Endodermal cell (in vitro differentiated cells): ENCODE measurements at regions not wholly inside any gene's neighbourhood (a gene's known extent, or its start where the extent isn't known, plus 50 kb on each side); places are given as distances from the start of the nearest gene placed in this dataset.
A peak's percentile ranks its signal among the peaks of the same experiment; 100 is the strongest.

Source experiments
- DNase-seq: peaks from one replicate; pipeline ENCODE4 v3.0.0-alpha.2; 2017
- H3K27ac ChIP-seq: 2 replicates; pipeline ENCODE4 v1.5.1; 2013; ENCODE audit warnings: mild to moderate bottlenecking, low read depth, low read length, moderate library complexity
- H3K27me3 ChIP-seq: 2 replicates; pipeline ENCODE4 v1.6.1; 2013; ENCODE audit warnings: mild to moderate bottlenecking, low read length, moderate library complexity; ENCODE audit not compliant: insufficient read depth, control insufficient read depth, poor library complexity, severe bottlenecking
- H3K36me3 ChIP-seq: 2 replicates; pipeline ENCODE4 v1.7.0; 2013; ENCODE audit warnings: mild to moderate bottlenecking, low read length, moderate library complexity; ENCODE audit not compliant: control insufficient read depth, insufficient read depth
- H3K4me1 ChIP-seq: one replicate; pipeline ENCODE4 v1.7.0; 2013; ENCODE audit warnings: low read length; ENCODE audit not compliant: control insufficient read depth, insufficient read depth
- H3K4me3 ChIP-seq: 2 replicates; pipeline ENCODE4 v1.5.1; 2013; ENCODE audit warnings: mild to moderate bottlenecking, low read length, moderate library complexity
- H3K9ac ChIP-seq: 2 replicates; pipeline ENCODE4 v1.6.1; 2013; ENCODE audit warnings: mild to moderate bottlenecking, low read length, moderate library complexity; ENCODE audit not compliant: poor library complexity, severe bottlenecking; ENCODE audit errors: extremely low read depth
- H3K9me3 ChIP-seq: 2 replicates; pipeline ENCODE4 v1.6.1; 2013; ENCODE audit warnings: mild to moderate bottlenecking, low read length, moderate library complexity; ENCODE audit not compliant: control insufficient read depth
- H3K27ac Mint-ChIP-seq: 2 replicates; pipeline ENCODE4 v1.8.0; 2020; ENCODE audit warnings: mixed read lengths
- H3K27me3 Mint-ChIP-seq: 2 replicates; pipeline ENCODE4 v1.8.0; 2021; ENCODE audit warnings: mild to moderate bottlenecking, mixed read lengths; ENCODE audit not compliant: insufficient read depth
- H3K36me3 Mint-ChIP-seq: 2 replicates; pipeline ENCODE4 v1.8.0; 2020; ENCODE audit warnings: low read depth, mixed read lengths
- H3K4me1 Mint-ChIP-seq: 2 replicates; pipeline ENCODE4 v1.8.0; 2020; ENCODE audit warnings: mixed read lengths
- H3K4me3 Mint-ChIP-seq: 2 replicates; pipeline ENCODE4 v1.8.0; 2020; ENCODE audit warnings: mild to moderate bottlenecking, moderate library complexity, mixed read lengths
- H3K9me3 Mint-ChIP-seq: 2 replicates; pipeline ENCODE4 v1.8.0; 2020; ENCODE audit warnings: mild to moderate bottlenecking, mixed read lengths
- WGBS, 2 experiments: methylation state at CpG; one replicate each; pipeline versions ENCODE4 v1.1.5 to v1.1.7; 2013; ENCODE audit warnings: missing lambda C conversion rate in 2 of 2, mixed read lengths in 1 of 2; ENCODE audit not compliant: insufficient coverage in 1 of 2, insufficient read length in 1 of 2; 5-methylcytosine and 5-hydroxymethylcytosine counted together
- TF ChIP-seq, protein P1 (sequence below): fragments of 200-600 bp; sonication (generic); conservative IDR thresholded peaks from 2 replicates; pipeline ENCODE4 v1.5.0; 2021; ENCODE audit warnings: antibody characterized with exemption, mild to moderate bottlenecking

DNA sequence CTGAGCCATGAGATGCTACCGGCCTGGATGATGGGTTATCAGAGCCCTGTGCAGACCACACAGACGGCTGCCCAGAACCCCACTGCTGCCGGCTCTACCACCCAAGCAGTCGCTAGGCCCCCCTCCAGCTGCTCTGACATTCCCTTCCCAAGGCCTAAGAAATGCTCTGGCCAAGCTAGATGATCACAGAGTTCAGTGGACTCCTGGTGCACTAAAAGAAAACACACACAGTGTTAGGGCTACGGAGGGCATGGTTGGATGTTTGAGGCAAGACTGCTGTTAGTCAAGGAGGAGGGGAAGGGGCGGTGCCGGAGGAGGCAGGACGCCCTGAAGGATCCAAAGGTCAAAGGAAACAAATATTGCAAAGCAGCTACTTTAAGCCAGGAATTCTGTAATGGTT, 174.5 kb downstream of the MYCN start:
- Mint-ChIP-seq H3K27ac (no peak overlapping the region), H3K4me1 (peaks cover 29% of the 10 kb centered on the region), H3K4me3 (no peak overlapping the region), H3K36me3 (no peaks in the 10 kb centered on the region), H3K27me3 (no peaks in the 10 kb centered on the region), H3K9me3 (no peaks in the 10 kb centered on the region)
- Histone ChIP-seq H3K4me3 (peak overlapping the region; percentile 20), H3K27me3 (no peaks in the 10 kb centered on the region), H3K27ac (peak overlapping the region; percentile 2), H3K9ac (no peak overlapping the region), H3K4me1 (peaks cover 7% of the 10 kb centered on the region), H3K36me3 (no peaks in the 10 kb centered on the region), H3K9me3 (no peaks in the 10 kb centered on the region)
- TF ChIP-seq, protein P1, sequence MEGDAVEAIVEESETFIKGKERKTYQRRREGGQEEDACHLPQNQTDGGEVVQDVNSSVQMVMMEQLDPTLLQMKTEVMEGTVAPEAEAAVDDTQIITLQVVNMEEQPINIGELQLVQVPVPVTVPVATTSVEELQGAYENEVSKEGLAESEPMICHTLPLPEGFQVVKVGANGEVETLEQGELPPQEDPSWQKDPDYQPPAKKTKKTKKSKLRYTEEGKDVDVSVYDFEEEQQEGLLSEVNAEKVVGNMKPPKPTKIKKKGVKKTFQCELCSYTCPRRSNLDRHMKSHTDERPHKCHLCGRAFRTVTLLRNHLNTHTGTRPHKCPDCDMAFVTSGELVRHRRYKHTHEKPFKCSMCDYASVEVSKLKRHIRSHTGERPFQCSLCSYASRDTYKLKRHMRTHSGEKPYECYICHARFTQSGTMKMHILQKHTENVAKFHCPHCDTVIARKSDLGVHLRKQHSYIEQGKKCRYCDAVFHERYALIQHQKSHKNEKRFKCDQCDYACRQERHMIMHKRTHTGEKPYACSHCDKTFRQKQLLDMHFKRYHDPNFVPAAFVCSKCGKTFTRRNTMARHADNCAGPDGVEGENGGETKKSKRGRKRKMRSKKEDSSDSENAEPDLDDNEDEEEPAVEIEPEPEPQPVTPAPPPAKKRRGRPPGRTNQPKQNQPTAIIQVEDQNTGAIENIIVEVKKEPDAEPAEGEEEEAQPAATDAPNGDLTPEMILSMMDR: no peak
- WGBS, 2 experiments: 70 to 86% methylated on average over 5 to 8 of the region's 8 CpGs
- DNase-seq: no peak

DNA sequence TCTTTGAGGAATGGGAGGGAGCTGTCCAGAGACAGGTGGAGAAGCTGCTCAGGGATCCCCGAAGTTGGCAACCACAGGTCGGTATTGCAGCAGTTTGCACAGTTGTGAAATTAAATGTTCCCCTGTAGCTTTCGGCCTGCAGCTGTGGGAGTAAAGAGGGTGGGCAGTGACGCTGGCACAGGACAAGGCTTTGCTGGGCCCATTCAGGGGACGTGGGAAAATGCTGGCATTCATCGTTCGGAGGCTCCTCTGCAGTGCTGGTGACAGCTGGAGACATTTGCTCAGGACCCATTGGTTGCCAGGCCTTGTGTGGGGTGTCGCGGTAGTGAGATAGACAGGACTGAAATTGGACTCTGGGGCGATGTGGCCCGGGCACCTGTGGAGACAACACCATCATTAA, 173.7 kb downstream of the MYCN start:
- no peak overlapping the region for H3K4me3 Mint-ChIP-seq
- H3K9ac ChIP-seq: no peak overlapping the region
- no peak overlapping the region for H3K27ac ChIP-seq
- no peaks in the 10 kb centered on the region for H3K27me3 ChIP-seq
- H3K4me3 ChIP-seq: no peak overlapping the region
- no peaks in the 10 kb centered on the region for H3K36me3 Mint-ChIP-seq
- TF ChIP-seq, protein P1: no peak
- DNase-seq: no peak
- 93 to 97% methylated on average over 10 to 11 of the region's 11 CpGs for WGBS, 2 experiments
- no peak overlapping the region for H3K27ac Mint-ChIP-seq
- no peaks in the 10 kb centered on the region for H3K9me3 ChIP-seq
- peaks cover 7% of the 10 kb centered on the region for H3K4me1 ChIP-seq
- no peaks in the 10 kb centered on the region for H3K9me3 Mint-ChIP-seq
- H3K36me3 ChIP-seq: no peaks in the 10 kb centered on the region
- H3K27me3 Mint-ChIP-seq: no peaks in the 10 kb centered on the region
- peaks cover 22% of the 10 kb centered on the region for H3K4me1 Mint-ChIP-seq

DNA sequence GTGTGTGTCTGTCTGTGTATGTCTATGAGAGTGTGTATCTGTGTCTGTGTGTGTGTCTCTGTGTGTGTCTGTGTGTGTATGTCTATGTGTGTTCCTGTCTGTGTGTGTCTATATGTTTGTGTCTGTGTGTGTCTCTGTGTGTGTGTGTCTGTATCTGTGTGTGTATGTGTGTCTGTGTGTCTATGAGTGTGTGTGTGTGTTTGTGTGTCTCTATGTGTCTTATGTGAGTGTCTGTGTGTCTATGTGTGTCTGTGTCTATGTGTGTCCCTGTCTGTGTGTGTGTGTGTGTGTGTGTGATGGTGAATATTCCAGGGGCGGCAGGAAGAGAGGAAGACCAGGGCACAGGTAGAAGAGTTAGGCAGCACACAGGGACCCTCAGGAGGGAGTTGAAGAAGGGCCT, 173.2 kb downstream of the MYCN start:
- H3K9me3 Mint-ChIP-seq: no peaks in the 10 kb centered on the region
- WGBS, 2 experiments: 91 to 100% methylated on average over 1 of the region's 1 CpG
- TF ChIP-seq, protein P1: no peak
- H3K36me3 Mint-ChIP-seq: no peaks in the 10 kb centered on the region
- Histone ChIP-seq H3K4me3 (no peak overlapping the region), H3K4me1 (peaks cover 7% of the 10 kb centered on the region), H3K36me3 (no peaks in the 10 kb centered on the region), H3K27ac (no peak overlapping the region), H3K9ac (no peak overlapping the region), H3K9me3 (no peaks in the 10 kb centered on the region), H3K27me3 (no peaks in the 10 kb centered on the region)
- H3K27me3 Mint-ChIP-seq: no peaks in the 10 kb centered on the region
- no peak overlapping the region for H3K27ac Mint-ChIP-seq
- peaks cover 18% of the 10 kb centered on the region for H3K4me1 Mint-ChIP-seq
- no peak for DNase-seq
- no peak overlapping the region for H3K4me3 Mint-ChIP-seq
